VCaP (cell line): ENCODE measurements at regions not wholly inside any gene's neighbourhood (a gene's known extent, or its start where the extent isn't known, plus 50 kb on each side); places are given as distances from the start of the nearest gene placed in this dataset.

ENCODE experiments used
- H3K27ac ChIP-seq: fragments of 450-650 bp; 2 replicates; pipeline ENCODE4 v1.5.1; 2017
- CTCF ChIP-seq: fragments of 450-650 bp; conservative IDR thresholded peaks from 2 replicates; pipeline ENCODE4 v1.5.1; 2017; ENCODE audit warnings: mild to moderate bottlenecking, moderate library complexity

GRCh38 chr4:31356839-31357238 lies 636.7 kb downstream of the PCDH7 start:
- no peak overlapping the region for H3K27ac ChIP-seq
- no peak for TF ChIP-seq CTCF

GRCh38 chr4:31360786-31361185 lies 640.6 kb downstream of the PCDH7 start:
- no peak overlapping the region for H3K27ac ChIP-seq
- no peak for TF ChIP-seq CTCF

GRCh38 chr4:31362756-31363155 lies 642.6 kb downstream of the PCDH7 start:
- H3K27ac ChIP-seq, result no peak overlapping the region
- TF ChIP-seq CTCF, result no peak

- H3K27ac ChIP-seq, result no peak overlapping the region
- TF ChIP-seq CTCF, result no peak
Observed at GRCh38 chr4:31365006-31365690, 645.0 kb downstream of the PCDH7 start.

- H3K27ac ChIP-seq, result no peak overlapping the region
- TF ChIP-seq CTCF, result no peak
Observed at GRCh38 chr4:31366041-31366440, 645.9 kb downstream of the PCDH7 start.

GRCh38 chr4:31370866-31371465 lies 650.8 kb downstream of the PCDH7 start:
- H3K27ac ChIP-seq, result no peak overlapping the region
- TF ChIP-seq CTCF, result peak; percentile 88

- H3K27ac ChIP-seq, result no peak overlapping the region
- no peak for TF ChIP-seq CTCF
Observed at GRCh38 chr4:31374256-31374960, 654.2 kb downstream of the PCDH7 start.
